CD4-positive, CD25-positive, alpha-beta regulatory T cell (primary cell): ENCODE measurements at regions not wholly inside any gene's neighbourhood (a gene's known extent, or its start where the extent isn't known, plus 50 kb on each side); places are given as distances from the start of the nearest gene placed in this dataset.

Experiments
- ATAC-seq, 2 donors: fragments of 150-1000 bp; cut with Tn5 transposase; one replicate each; pipeline ENCODE4 v1.10.0; 2021; ENCODE audit warnings: low read depth in 2 of 2, moderate number of reproducible peaks in 2 of 2, moderate library complexity in 1 of 2
- DNase-seq, 3 donors: peaks; one replicate each; pipeline versions ENCODE4 v3.0.0 to v3.0.0-alpha.2; 2012 to 2022; ENCODE audit warnings: mixed read lengths in 1 of 3
- H3K27ac ChIP-seq: one replicate; pipeline ENCODE4 v1.7.0; 2013; ENCODE audit warnings: mild to moderate bottlenecking, low read length; ENCODE audit not compliant: insufficient read depth, poor library complexity, severe bottlenecking
- H3K27me3 ChIP-seq: one replicate; pipeline ENCODE4 v1.7.0; 2013; ENCODE audit warnings: low read length; ENCODE audit not compliant: control insufficient read depth, insufficient read depth
- H3K36me3 ChIP-seq: one replicate; pipeline ENCODE4 v1.7.0; 2013; ENCODE audit warnings: mild to moderate bottlenecking, low read length, moderate library complexity; ENCODE audit not compliant: control insufficient read depth, insufficient read depth
- H3K4me1 ChIP-seq: 2 replicates; pipeline ENCODE4 v1.7.0; 2013; ENCODE audit warnings: mild to moderate bottlenecking, low read length; ENCODE audit not compliant: insufficient read depth, control insufficient read depth, poor library complexity, severe bottlenecking
- H3K4me3 ChIP-seq: one replicate; pipeline ENCODE4 v1.7.0; 2013; ENCODE audit warnings: low read depth, mild to moderate bottlenecking, low read length, moderate library complexity
- H3K9me3 ChIP-seq, 2 experiments: 1 replicate in 1 of 2; 2 replicates in 1 of 2; pipeline ENCODE4 v1.7.0; 2013; ENCODE audit warnings: low read length in 2 of 2, mild to moderate bottlenecking in 1 of 2, moderate library complexity in 1 of 2; ENCODE audit not compliant: control insufficient read depth in 2 of 2
- H3K27ac Mint-ChIP-seq, 3 donors: one replicate each; pipeline ENCODE4 v1.8.0; 2020 to 2022; ENCODE audit warnings: mild to moderate bottlenecking in 3 of 3, mixed read lengths in 3 of 3, moderate library complexity in 2 of 3
- H3K27me3 Mint-ChIP-seq: one replicate; pipeline ENCODE4 v1.8.0; 2022; ENCODE audit warnings: mild to moderate bottlenecking, mixed read lengths
- H3K36me3 Mint-ChIP-seq: one replicate; pipeline ENCODE4 v1.8.0; 2020; ENCODE audit warnings: mixed read lengths
- H3K4me1 Mint-ChIP-seq, 4 donors: one replicate each; pipeline ENCODE4 v1.8.0; 2020 to 2022; ENCODE audit warnings: mixed read lengths in 4 of 4, mild to moderate bottlenecking in 1 of 4
- H3K4me3 Mint-ChIP-seq, 4 donors: one replicate each; pipeline ENCODE4 v1.8.0; 2020 to 2022; ENCODE audit warnings: mild to moderate bottlenecking in 4 of 4, mixed read lengths in 4 of 4, moderate library complexity in 3 of 4
- H3K9me3 Mint-ChIP-seq, 7 donors: one replicate each; pipeline ENCODE4 v1.8.0; 2020 to 2022; ENCODE audit warnings: mixed read lengths in 7 of 7, mild to moderate bottlenecking in 3 of 7, moderate library complexity in 2 of 7

GRCh38 chr2:226669905-226670304 is 129.7 kb downstream of the IRS1 start:
- Mint-ChIP-seq H3K27me3 (peaks cover 8% of the 10 kb centered on the region), H3K4me3 (no peak overlapping the region), H3K36me3 (no peaks in the 10 kb centered on the region), H3K27ac (no peak overlapping the region), H3K9me3 (no peaks in the 10 kb centered on the region), H3K4me1 (no peaks in the 10 kb centered on the region)
- no peak for ATAC-seq
- no peaks in the 10 kb centered on the region for H3K4me1 ChIP-seq
- no peaks in the 10 kb centered on the region for H3K9me3 ChIP-seq
- H3K27me3 ChIP-seq = peaks cover 3% of the 10 kb centered on the region
- H3K4me3 ChIP-seq = no peak overlapping the region
- no peak for DNase-seq
- no peaks in the 10 kb centered on the region for H3K36me3 ChIP-seq
- no peak overlapping the region for H3K27ac ChIP-seq

- peaks cover 8% of the 10 kb centered on the region for H3K27me3 Mint-ChIP-seq
- H3K4me3 Mint-ChIP-seq = no peak overlapping the region
- H3K4me1 ChIP-seq = no peaks in the 10 kb centered on the region
- H3K36me3 ChIP-seq = no peaks in the 10 kb centered on the region
- no peaks in the 10 kb centered on the region for H3K36me3 Mint-ChIP-seq
- peaks cover 3% of the 10 kb centered on the region for H3K27me3 ChIP-seq
- no peaks in the 10 kb centered on the region for H3K4me1 Mint-ChIP-seq
- H3K4me3 ChIP-seq = no peak overlapping the region
- no peak for ATAC-seq
- H3K27ac Mint-ChIP-seq = no peak overlapping the region
- no peak for DNase-seq
- no peaks in the 10 kb centered on the region for H3K9me3 ChIP-seq
- no peak overlapping the region for H3K27ac ChIP-seq
- H3K9me3 Mint-ChIP-seq = no peaks in the 10 kb centered on the region
Observed at GRCh38 chr2:226669249-226669648, 130.4 kb downstream of the IRS1 start.

- no peaks in the 10 kb centered on the region for H3K36me3 Mint-ChIP-seq
- no peak overlapping the region for H3K4me3 Mint-ChIP-seq
- Histone ChIP-seq H3K27me3 (peaks cover 3% of the 10 kb centered on the region), H3K9me3 (no peaks in the 10 kb centered on the region), H3K4me1 (no peaks in the 10 kb centered on the region), H3K27ac (no peak overlapping the region), H3K36me3 (no peaks in the 10 kb centered on the region), H3K4me3 (no peak overlapping the region)
- H3K4me1 Mint-ChIP-seq = no peaks in the 10 kb centered on the region
- no peaks in the 10 kb centered on the region for H3K9me3 Mint-ChIP-seq
- H3K27me3 Mint-ChIP-seq = peaks cover 4% of the 10 kb centered on the region
- H3K27ac Mint-ChIP-seq = no peak overlapping the region
- no peak for DNase-seq
- ATAC-seq = no peak
Observed at GRCh38 chr2:226667736-226668135, 131.9 kb downstream of the IRS1 start.

GRCh38 chr2:226665306-226665831 is 134.3 kb downstream of the IRS1 start:
- no peaks in the 10 kb centered on the region for H3K36me3 Mint-ChIP-seq

GRCh38 chr2:226664661-226665060 is 135.0 kb downstream of the IRS1 start:
- Mint-ChIP-seq H3K4me1 (no peaks in the 10 kb centered on the region), H3K4me3 (no peak overlapping the region), H3K27me3 (no peaks in the 10 kb centered on the region), H3K9me3 (no peaks in the 10 kb centered on the region), H3K36me3 (no peaks in the 10 kb centered on the region), H3K27ac (no peak overlapping the region)
- ATAC-seq (no peak), DNase-seq (no peak)
- Histone ChIP-seq H3K4me1 (no peaks in the 10 kb centered on the region), H3K36me3 (no peaks in the 10 kb centered on the region), H3K4me3 (no peak overlapping the region), H3K9me3 (no peaks in the 10 kb centered on the region), H3K27ac (no peak overlapping the region), H3K27me3 (no peaks in the 10 kb centered on the region)

More at GRCh38 chr2:226665306-226665831, 134.3 kb downstream of the IRS1 start:
- Histone ChIP-seq H3K4me1 (no peaks in the 10 kb centered on the region), H3K27ac (no peak overlapping the region), H3K4me3 (no peak overlapping the region), H3K27me3 (peaks cover under 1% of the 10 kb centered on the region), H3K9me3 (no peaks in the 10 kb centered on the region), H3K36me3 (no peaks in the 10 kb centered on the region)
- no peak for DNase-seq
- no peaks in the 10 kb centered on the region for H3K4me1 Mint-ChIP-seq
- no peaks in the 10 kb centered on the region for H3K9me3 Mint-ChIP-seq
- H3K4me3 Mint-ChIP-seq = no peak overlapping the region
- H3K27me3 Mint-ChIP-seq = peaks cover 4% of the 10 kb centered on the region
- no peak for ATAC-seq
- H3K27ac Mint-ChIP-seq = no peak overlapping the region

- H3K27me3 Mint-ChIP-seq = no peaks in the 10 kb centered on the region
- peaks cover 0 to 2% (median 0%) of the 10 kb centered on the region in 7 donors for H3K9me3 Mint-ChIP-seq
- H3K27ac ChIP-seq = no peak overlapping the region
- no peak overlapping the region for H3K27ac Mint-ChIP-seq
- no peak for DNase-seq
- H3K4me3 Mint-ChIP-seq = no peak overlapping the region
- H3K36me3 Mint-ChIP-seq = no peaks in the 10 kb centered on the region
- H3K4me3 ChIP-seq = no peak overlapping the region
- H3K36me3 ChIP-seq = no peaks in the 10 kb centered on the region
- ATAC-seq = no peak
- H3K27me3 ChIP-seq = no peaks in the 10 kb centered on the region
- no peaks in the 10 kb centered on the region for H3K9me3 ChIP-seq
- H3K4me1 Mint-ChIP-seq = no peaks in the 10 kb centered on the region
- H3K4me1 ChIP-seq = no peaks in the 10 kb centered on the region
Observed at GRCh38 chr2:226664140-226664539, 135.5 kb downstream of the IRS1 start.

- Mint-ChIP-seq H3K4me1 (no peaks in the 10 kb centered on the region), H3K27me3 (no peaks in the 10 kb centered on the region), H3K36me3 (no peaks in the 10 kb centered on the region), H3K27ac (no peak overlapping the region), H3K4me3 (no peak overlapping the region), H3K9me3 (peaks cover 0 to 5% (median 0%) of the 10 kb centered on the region in 7 donors)
- Histone ChIP-seq H3K27me3 (peaks cover 2% of the 10 kb centered on the region), H3K36me3 (no peaks in the 10 kb centered on the region), H3K27ac (no peak overlapping the region), H3K4me1 (no peaks in the 10 kb centered on the region), H3K4me3 (no peak overlapping the region), H3K9me3 (no peaks in the 10 kb centered on the region)
- no peak for ATAC-seq
- DNase-seq = no peak
Observed at GRCh38 chr2:226661789-226662545, 137.7 kb downstream of the IRS1 start.

- H3K4me1 Mint-ChIP-seq = no peaks in the 10 kb centered on the region
- no peaks in the 10 kb centered on the region for H3K4me1 ChIP-seq
- no peak for ATAC-seq
- H3K27me3 ChIP-seq = peaks cover 2% of the 10 kb centered on the region
- DNase-seq = no peak
- H3K9me3 ChIP-seq = no peaks in the 10 kb centered on the region
- peaks cover 0 to 5% (median 0%) of the 10 kb centered on the region in 7 donors for H3K9me3 Mint-ChIP-seq
- no peaks in the 10 kb centered on the region for H3K36me3 Mint-ChIP-seq
- H3K27me3 Mint-ChIP-seq = no peaks in the 10 kb centered on the region
- H3K4me3 Mint-ChIP-seq = no peak overlapping the region
- H3K27ac Mint-ChIP-seq = no peak overlapping the region
- no peaks in the 10 kb centered on the region for H3K36me3 ChIP-seq
- no peak overlapping the region for H3K27ac ChIP-seq
- no peak overlapping the region for H3K4me3 ChIP-seq
Observed at GRCh38 chr2:226660526-226660925, 139.1 kb downstream of the IRS1 start.
